ENCODE measurements at regions not wholly inside any gene's neighbourhood (a gene's known extent, or its start where the extent isn't known, plus 50 kb on each side); places are given as distances from the start of the nearest gene placed in this dataset.

- TF ChIP-seq RFX5 (IDR thresholded peaks at IDR 0.05; ENCODE audit: low read depth, low read length), result no peak
- TF ChIP-seq CHD1 (IDR thresholded peaks at IDR 0.05; ENCODE audit: low read depth, low read length), result no peak
- no peak for TF ChIP-seq ELK1 (IDR thresholded peaks at IDR 0.05; ENCODE audit: borderline replicate concordance, low read depth, low read length)
- no peak for TF ChIP-seq CTCF (conservative IDR thresholded peaks at IDR 0.05; ENCODE audit: low read depth, low read length)
- no peak for TF ChIP-seq MXI1 (IDR thresholded peaks at IDR 0.05; ENCODE audit: borderline replicate concordance, low read depth, low read length)
- TF ChIP-seq POLR2A (IDR thresholded peaks at IDR 0.05; ENCODE audit: low read depth, low read length), result no peak
- TF ChIP-seq USF2 (IDR thresholded peaks at IDR 0.05; ENCODE audit: low read depth, low read length), result no peak
- TF ChIP-seq CEBPB (IDR thresholded peaks at IDR 0.05; ENCODE audit: low read depth, low read length), result no peak
- TF ChIP-seq BHLHE40 (IDR thresholded peaks at IDR 0.05; ENCODE audit: low read depth, low read length), result no peak
- no peak for TF ChIP-seq MAFK (IDR thresholded peaks at IDR 0.05; ENCODE audit: low read depth, low read length)
- TF ChIP-seq SMC3 (IDR thresholded peaks at IDR 0.05; ENCODE audit: low read depth, low read length), result no peak
Measured at GRCh38 chr5:35482167-35482755, 135.4 kb upstream of the SPEF2 start.

Data from IMR-90 (cell line).